Loucy (cell line): ENCODE measurements at regions not wholly inside any gene's neighbourhood (a gene's known extent, or its start where the extent isn't known, plus 50 kb on each side); places are given as distances from the start of the nearest gene placed in this dataset.
A peak's percentile ranks its signal among the peaks of the same experiment; 100 is the strongest.

Source experiments
- H2AFZ ChIP-seq: fragments of 200-600 bp; sonication (generic); 2 replicates; pipeline ENCODE4 v1.6.0; 2016; ENCODE audit warnings: antibody characterized with exemption, mild to moderate bottlenecking, low read length, moderate library complexity
- H3F3A ChIP-seq: fragments of 200-600 bp; 2 replicates; pipeline ENCODE4 v1.6.0; 2016; ENCODE audit warnings: antibody characterized with exemption, low read depth, mild to moderate bottlenecking
- H3K27me3 ChIP-seq: fragments of 200-600 bp; sonication (generic); 2 replicates; pipeline ENCODE4 v1.6.1; 2014; ENCODE audit warnings: low read length, mild to moderate bottlenecking; ENCODE audit not compliant: insufficient read depth, poor library complexity, severe bottlenecking
- H3K36me3 ChIP-seq: fragments of 200-600 bp; sonication (generic); 2 replicates; pipeline ENCODE4 v1.6.1; 2016; ENCODE audit warnings: low read length; ENCODE audit not compliant: insufficient read depth
- H3K4me1 ChIP-seq: fragments of 200-600 bp; sonication (generic); 2 replicates; pipeline ENCODE4 v1.5.1; 2014; ENCODE audit warnings: low read length, mild to moderate bottlenecking; ENCODE audit not compliant: insufficient read depth, poor library complexity, severe bottlenecking
- H3K4me2 ChIP-seq: fragments of 200-600 bp; sonication (generic); 2 replicates; pipeline ENCODE4 v1.6.0; 2014; ENCODE audit warnings: antibody characterized with exemption, low read length, low read depth, mild to moderate bottlenecking; ENCODE audit not compliant: poor library complexity, severe bottlenecking
- H3K4me3 ChIP-seq: fragments of 200-600 bp; sonication (generic); 2 replicates; pipeline ENCODE4 v1.5.1; 2014; ENCODE audit warnings: low read length, mild to moderate bottlenecking, mixed read lengths; ENCODE audit not compliant: poor library complexity, severe bottlenecking
- H3K79me2 ChIP-seq: fragments of 200-600 bp; sonication (generic); 2 replicates; pipeline ENCODE4 v1.6.1; 2014; ENCODE audit warnings: low read length; ENCODE audit not compliant: insufficient read depth
- H3K9ac ChIP-seq: fragments of 200-600 bp; sonication (generic); 2 replicates; pipeline ENCODE4 v1.6.0; 2014; ENCODE audit warnings: mild to moderate bottlenecking, low read depth, low read length, moderate library complexity; ENCODE audit not compliant: poor library complexity, severe bottlenecking
- H3K9me2 ChIP-seq: fragments of 200-600 bp; sonication (generic); replicated peaks from 2 replicates; pipeline ENCODE4 v1.6.1; 2016; ENCODE audit warnings: low read depth, low read length, mixed read lengths
- H3K9me3 ChIP-seq: fragments of 200-600 bp; sonication (generic); 2 replicates; pipeline ENCODE4 v1.6.1; 2014; ENCODE audit warnings: mild to moderate bottlenecking, antibody characterized with exemption, low read length, low read depth; ENCODE audit not compliant: insufficient read depth
- H4K20me1 ChIP-seq: fragments of 200-600 bp; sonication (generic); 2 replicates; pipeline ENCODE4 v1.6.0; 2014; ENCODE audit warnings: antibody characterized with exemption, low read length, mild to moderate bottlenecking; ENCODE audit not compliant: insufficient read depth, poor library complexity, severe bottlenecking
- CTCF ChIP-seq: fragments of 200-600 bp; sonication (generic); conservative IDR thresholded peaks from 2 replicates; pipeline ENCODE4 v1.5.1; 2014; ENCODE audit warnings: mild to moderate bottlenecking, antibody characterized with exemption, low read length
- EZH2phosphoT487 ChIP-seq: fragments of 200-600 bp; IDR thresholded peaks from 2 replicates; pipeline ENCODE4 v1.6.1; 2018; ENCODE audit warnings: antibody characterized with exemption, mild to moderate bottlenecking, moderate library complexity, borderline replicate concordance

GRCh38 chr5:25150819-25151218 lies 506.0 kb upstream of the CDH10 start:
- Histone ChIP-seq H2AFZ (no peak overlapping the region), H3K9me3 (no peaks in the 10 kb centered on the region), H3K4me1 (no peaks in the 10 kb centered on the region), H3K27me3 (no peaks in the 10 kb centered on the region), H3F3A (no peaks in the 10 kb centered on the region), H3K4me3 (no peak overlapping the region), H3K36me3 (no peaks in the 10 kb centered on the region), H3K79me2 (no peaks in the 10 kb centered on the region), H3K9me2 (no peaks in the 10 kb centered on the region), H3K9ac (no peak overlapping the region), H3K4me2 (no peak overlapping the region), H4K20me1 (no peaks in the 10 kb centered on the region)
- no peak for TF ChIP-seq EZH2phosphoT487
- no peak for TF ChIP-seq CTCF

GRCh38 chr5:25128606-25129005 lies 483.8 kb upstream of the CDH10 start:
- Histone ChIP-seq H3K9ac (no peak overlapping the region), H3K36me3 (no peaks in the 10 kb centered on the region), H3K79me2 (no peaks in the 10 kb centered on the region), H4K20me1 (no peaks in the 10 kb centered on the region), H3K4me2 (no peak overlapping the region), H3K27me3 (no peaks in the 10 kb centered on the region), H3K4me3 (no peak overlapping the region), H3K9me2 (no peaks in the 10 kb centered on the region), H2AFZ (no peak overlapping the region), H3K4me1 (no peaks in the 10 kb centered on the region), H3F3A (no peaks in the 10 kb centered on the region), H3K9me3 (no peaks in the 10 kb centered on the region)
- no peak for TF ChIP-seq EZH2phosphoT487
- TF ChIP-seq CTCF, result no peak

GRCh38 chr5:25119650-25120049 lies 474.9 kb upstream of the CDH10 start:
- Histone ChIP-seq H4K20me1 (no peaks in the 10 kb centered on the region), H2AFZ (no peak overlapping the region), H3K79me2 (no peaks in the 10 kb centered on the region), H3K4me3 (no peak overlapping the region), H3F3A (no peaks in the 10 kb centered on the region), H3K9ac (no peak overlapping the region), H3K9me2 (no peaks in the 10 kb centered on the region), H3K36me3 (no peaks in the 10 kb centered on the region), H3K9me3 (no peaks in the 10 kb centered on the region), H3K4me1 (no peaks in the 10 kb centered on the region), H3K27me3 (no peaks in the 10 kb centered on the region), H3K4me2 (no peak overlapping the region)
- no peak for TF ChIP-seq EZH2phosphoT487
- peak; percentile 40; the same call in 1 of the 2 replicates for TF ChIP-seq CTCF
